Pancreas (tissue), 10 donors: ENCODE measurements at regions not wholly inside any gene's neighbourhood (a gene's known extent, or its start where the extent isn't known, plus 50 kb on each side); places are given as distances from the start of the nearest gene placed in this dataset.

Experiments used
- ATAC-seq, 4 donors: fragments of 200-7000 bp; cut with Tn5 transposase; one replicate each; pipeline versions ENCODE4 v1.8.0 to v1.9.1; 2020; ENCODE audit warnings: mild to moderate bottlenecking in 4 of 4, moderate library complexity in 4 of 4
- DNase-seq, 6 donors: peaks; one replicate each; pipeline ENCODE4 v3.0.0-alpha.2; 2020
- FAIRE-seq: peaks from 2 replicates; lab custom pipeline; 2012; peaks lifted over from hg19 to GRCh38; lab: Jason Lieb, UNC
- H3K27ac ChIP-seq, 4 donors: fragments of 200-600 bp; sonication (generic); 1 replicate in 3 of 4; 2 replicates in 1 of 4; pipeline versions ENCODE4 v1.5.0 to v1.8.0; 2020
- H3K27me3 ChIP-seq, 4 donors: fragments of 200-600 bp; one replicate each; pipeline ENCODE4 v1.8.0; 2021
- H3K36me3 ChIP-seq, 3 donors: fragments of 200-600 bp; sonication (generic) in 1 of 3; one replicate each; pipeline versions ENCODE4 v1.5.0 to v1.8.0; 2020 to 2021
- H3K4me1 ChIP-seq, 3 donors: fragments of 200-600 bp; one replicate each; pipeline ENCODE4 v1.8.0; 2021
- H3K4me3 ChIP-seq, 4 donors: fragments of 200-600 bp; sonication (generic) in 2 of 4; one replicate each; pipeline versions ENCODE4 v1.5.0 to v1.8.0; 2020 to 2021
- H3K9me3 ChIP-seq, 4 donors: fragments of 200-600 bp; one replicate each; pipeline ENCODE4 v1.8.0; 2021
- CTCF ChIP-seq, 4 donors: fragments of 200-600 bp; sonication (generic) in 3 of 4; IDR thresholded peaks; one replicate each; pipeline versions ENCODE4 v1.5.0 to v1.8.0; 2021; ENCODE audit warnings: antibody characterized with exemption in 4 of 4
- WGBS, 2 donors: extraction: QIAGEN DNeasy Blood & Tissue Kit; methylation state at CpG; one replicate each; pipeline ENCODE4 v1.1.7; 2013; 5-methylcytosine and 5-hydroxymethylcytosine counted together
- intact Hi-C, 3 donors: fragments of 100-400 bp; cut with DNase I; formaldehyde crosslinking; loops; one replicate each; pipeline versions ENCODE4 v1.11.1 to v1.14.2; 2022
- donor health status: healthy with polysubstance abuse.
- donor health status: DM: no; HTN: no; CAD: no; lungs with moderate emphysema.
- donor health status: DM: no; HTN: no; CAD: no.
- donor health status: control.
- donor health status: control.
- donor health status: Bipolar disorder and iron deficiency.
- donor health status: DM: yes; HTN: yes; CAD: no.
- donor health status: DM: no; HTN: no; CAD: no.
- donor health status: DM: no; HTN: no; CAD: no.
- donor health status: DM: yes; HTN: yes; CAD: no.

GRCh38 chr2:17262854-17263569 lies 255.2 kb downstream of the RAD51AP2 start:
- ATAC-seq: no peak
- DNase-seq: no peak
- FAIRE-seq: no peak
- Histone ChIP-seq H3K9me3 (no peaks in the 10 kb centered on the region), H3K4me3 (no peak overlapping the region), H3K27me3 (no peaks in the 10 kb centered on the region), H3K4me1 (no peaks in the 10 kb centered on the region), H3K27ac (no peak overlapping the region), H3K36me3 (no peaks in the 10 kb centered on the region)
- 67 to 81% methylated on average over 2 of the region's 2 CpGs for WGBS, 2 donors
- no peak for TF ChIP-seq CTCF (IDR thresholded peaks at IDR 0.05)
- intact Hi-C loops: no loop called here

- FAIRE-seq: no peak
- Histone ChIP-seq H3K36me3 (no peaks in the 10 kb centered on the region), H3K4me1 (no peaks in the 10 kb centered on the region), H3K27me3 (no peaks in the 10 kb centered on the region), H3K9me3 (no peaks in the 10 kb centered on the region), H3K27ac (no peak overlapping the region), H3K4me3 (no peak overlapping the region)
- WGBS, 2 donors: 57 to 72% methylated on average over 4 of the region's 4 CpGs
- no peak for DNase-seq
- ATAC-seq: no peak
- intact Hi-C loops: no loop called here
- TF ChIP-seq CTCF (IDR thresholded peaks at IDR 0.05): no peak
Observed at GRCh38 chr2:17259613-17260012, 258.6 kb downstream of the RAD51AP2 start.

GRCh38 chr2:17258861-17259260 lies 259.4 kb downstream of the RAD51AP2 start:
- FAIRE-seq: no peak
- Histone ChIP-seq H3K36me3 (no peaks in the 10 kb centered on the region), H3K4me1 (no peaks in the 10 kb centered on the region), H3K27me3 (no peaks in the 10 kb centered on the region), H3K4me3 (no peak overlapping the region), H3K9me3 (no peaks in the 10 kb centered on the region), H3K27ac (no peak overlapping the region)
- no peak for TF ChIP-seq CTCF (IDR thresholded peaks at IDR 0.05)
- intact Hi-C loops: no loop called here
- WGBS, 2 donors: 39 to 67% methylated on average over 2 of the region's 2 CpGs
- ATAC-seq: no peak
- no peak for DNase-seq

- no peaks in the 10 kb centered on the region for H3K27me3 ChIP-seq
- H3K27ac ChIP-seq: no peak overlapping the region
- intact Hi-C loops: no loop called here
- H3K4me1 ChIP-seq: no peaks in the 10 kb centered on the region
- ATAC-seq: no peak
- FAIRE-seq: no peak
- DNase-seq: no peak
- no peak overlapping the region for H3K4me3 ChIP-seq
- WGBS, 2 donors: 46 to 61% methylated on average over 4 of the region's 4 CpGs
- no peak for TF ChIP-seq CTCF (IDR thresholded peaks at IDR 0.05)
- no peaks in the 10 kb centered on the region for H3K36me3 ChIP-seq
- H3K9me3 ChIP-seq: no peaks in the 10 kb centered on the region
Observed at GRCh38 chr2:17257189-17257909, 260.9 kb downstream of the RAD51AP2 start.

GRCh38 chr2:17255071-17255470 lies 263.2 kb downstream of the RAD51AP2 start:
- 50 to 58% methylated on average over 2 of the region's 2 CpGs for WGBS, 2 donors
- Histone ChIP-seq H3K4me3 (no peak overlapping the region), H3K4me1 (no peaks in the 10 kb centered on the region), H3K9me3 (no peaks in the 10 kb centered on the region), H3K36me3 (no peaks in the 10 kb centered on the region), H3K27me3 (no peaks in the 10 kb centered on the region), H3K27ac (no peak overlapping the region)
- FAIRE-seq (no peak), DNase-seq (no peak), ATAC-seq (no peak)
- no peak for TF ChIP-seq CTCF (IDR thresholded peaks at IDR 0.05)
- intact Hi-C loops: no loop called here
